IMR-90 (cell line): ENCODE measurements at regions not wholly inside any gene's neighbourhood (a gene's known extent, or its start where the extent isn't known, plus 50 kb on each side); places are given as distances from the start of the nearest gene placed in this dataset.

Experiments used
- ATAC-seq: fragments of 200-7000 bp; cut with Tn5 transposase; 2 replicates; pipeline ENCODE4 v1.9.1; 2020; ENCODE audit warnings: low read depth, mild to moderate bottlenecking, moderate library complexity
- BruUV-seq: library from RNA; stranded (reverse); fragments of 400-500 nt; replicated peaks from 2 replicates; lab custom pipeline; 2021; lab: Mats Ljungman, UMichigan
- CTCF ChIA-PET: fragments of 300-600 bp; formaldehyde crosslinking; extraction: SDS; loops from one replicate; lab custom pipeline; 2021; ENCODE audit warnings: antibody characterized with exemption; lab: Yijun Ruan, JAX
- POLR2A ChIA-PET: fragments of 300-600 bp; sonication (Branson Sonifier 250); formaldehyde crosslinking; loops from one replicate; lab custom pipeline; 2022; ENCODE audit warnings: antibody characterized with exemption; ENCODE audit not compliant: unreplicated experiment; lab: Charles Lee
- DNase-seq: peaks from one replicate; pipeline ENCODE4 v3.0.0; 2013
- H2AFZ ChIP-seq: replicated peaks from 2 replicates; pipeline ENCODE3; 2013; ENCODE audit warnings: low read length, mild to moderate bottlenecking; ENCODE audit not compliant: poor library complexity
- H2AK5ac ChIP-seq: 2 replicates; pipeline ENCODE4 v1.6.1; 2013; ENCODE audit warnings: low read depth, low read length, inconsistent platforms
- H2AK9ac ChIP-seq: replicated peaks from 2 replicates; pipeline ENCODE3; 2013; ENCODE audit warnings: mild to moderate bottlenecking, low read depth, low read length, moderate library complexity; ENCODE audit not compliant: poor library complexity
- H2BK120ac ChIP-seq: 2 replicates; pipeline ENCODE4 v1.6.1; 2013; ENCODE audit warnings: low read depth, low read length, inconsistent platforms
- H2BK15ac ChIP-seq: 3 replicates; pipeline ENCODE4 v1.6.1; 2013; ENCODE audit warnings: low read depth, low read length, inconsistent platforms
- H2BK20ac ChIP-seq: 2 replicates; pipeline ENCODE4 v1.6.1; 2013; ENCODE audit warnings: low read depth, mild to moderate bottlenecking, inconsistent platforms, low read length, moderate library complexity
- H2BK5ac ChIP-seq: 2 replicates; pipeline ENCODE4 v1.6.1; 2013; ENCODE audit warnings: mild to moderate bottlenecking, low read depth, low read length, inconsistent platforms; ENCODE audit not compliant: poor library complexity, severe bottlenecking
- H3K14ac ChIP-seq: replicated peaks from 2 replicates; pipeline ENCODE4 v1.6.1; 2013; ENCODE audit warnings: low read depth, low read length, inconsistent platforms
- H3K18ac ChIP-seq: 2 replicates; pipeline ENCODE4 v1.6.1; 2013; ENCODE audit warnings: low read depth, low read length, control low read depth
- H3K23ac ChIP-seq: 2 replicates; pipeline ENCODE4 v1.6.1; 2013; ENCODE audit warnings: low read depth, low read length, inconsistent platforms
- H3K27ac ChIP-seq: 2 replicates; pipeline ENCODE4 v1.5.1; 2013; ENCODE audit warnings: mild to moderate bottlenecking, control low read depth, low read length; ENCODE audit not compliant: insufficient read depth
- H3K27me3 ChIP-seq: 2 replicates; pipeline ENCODE4 v1.6.1; 2013; ENCODE audit warnings: low read length; ENCODE audit not compliant: control insufficient read depth, insufficient read depth
- H3K36me3 ChIP-seq: 2 replicates; pipeline ENCODE4 v1.6.1; 2013; ENCODE audit warnings: low read length, mixed read lengths; ENCODE audit not compliant: control insufficient read depth, insufficient read depth
- H3K4ac ChIP-seq: 2 replicates; pipeline ENCODE4 v1.6.1; 2013; ENCODE audit warnings: low read depth, low read length, inconsistent platforms
- H3K4me1 ChIP-seq: 2 replicates; pipeline ENCODE4 v1.6.1; 2013; ENCODE audit warnings: low read length, mixed read lengths; ENCODE audit not compliant: control insufficient read depth, insufficient read depth
- H3K4me2 ChIP-seq: 2 replicates; pipeline ENCODE4 v1.6.1; 2013; ENCODE audit warnings: low read depth, mild to moderate bottlenecking, control low read depth, low read length, moderate library complexity
- H3K4me3 ChIP-seq: 2 replicates; pipeline ENCODE4 v1.5.1; 2013; ENCODE audit warnings: low read depth, mild to moderate bottlenecking, control low read depth, low read length, moderate library complexity; ENCODE audit not compliant: insufficient read depth
- H3K56ac ChIP-seq: 2 replicates; pipeline ENCODE4 v1.6.1; 2013; ENCODE audit warnings: low read length, inconsistent platforms; ENCODE audit not compliant: insufficient read depth; ENCODE audit errors: extremely low read depth
- H3K79me1 ChIP-seq, 2 experiments: 2 replicates each; pipeline ENCODE4 v1.6.1; 2013; ENCODE audit warnings: low read length in 2 of 2, inconsistent platforms in 1 of 2, low read depth in 1 of 2
- H3K9ac ChIP-seq: 2 replicates; pipeline ENCODE4 v1.6.1; 2013; ENCODE audit warnings: low read depth, low read length, control low read depth
- H3K9me1 ChIP-seq: 2 replicates; pipeline ENCODE4 v1.6.1; 2013; ENCODE audit warnings: low read length, inconsistent platforms; ENCODE audit not compliant: insufficient read depth
- H3K9me3 ChIP-seq: 2 replicates; pipeline ENCODE4 v1.6.1; 2013; ENCODE audit warnings: low read length; ENCODE audit not compliant: control insufficient read depth, insufficient read depth
- H4K20me1 ChIP-seq: 2 replicates; pipeline ENCODE4 v1.6.1; 2013; ENCODE audit warnings: low read length, inconsistent platforms; ENCODE audit not compliant: insufficient read depth
- H4K5ac ChIP-seq: 2 replicates; pipeline ENCODE4 v1.6.1; 2013; ENCODE audit warnings: mild to moderate bottlenecking, low read depth, low read length, control low read depth
- H4K8ac ChIP-seq, 2 experiments: 2 replicates each; pipeline ENCODE4 v1.6.1; 2013; ENCODE audit warnings: low read depth in 2 of 2, low read length in 2 of 2, control low read depth in 1 of 2, inconsistent platforms in 1 of 2
- H4K91ac ChIP-seq: 2 replicates; pipeline ENCODE4 v1.6.1; 2013; ENCODE audit warnings: low read depth, low read length, inconsistent platforms; ENCODE audit not compliant: insufficient read depth
- BHLHE40 ChIP-seq: fragments of 150-350 bp; IDR thresholded peaks from 2 replicates; pipeline ENCODE4 v1.6.1; 2016; ENCODE audit warnings: mild to moderate bottlenecking, low read depth, low read length
- CHD1 ChIP-seq: IDR thresholded peaks from 2 replicates; pipeline ENCODE4 v1.6.1; 2012; ENCODE audit warnings: low read depth, low read length, improper control_type of control experiment
- ELK1 ChIP-seq: fragments of 150-350 bp; IDR thresholded peaks from 2 replicates; pipeline ENCODE4 v1.6.1; 2016; ENCODE audit warnings: low read depth, mild to moderate bottlenecking, low read length, moderate library complexity, borderline replicate concordance
- FOS ChIP-seq: fragments of 150-350 bp; IDR thresholded peaks from 2 replicates; pipeline ENCODE4 v1.6.1; 2016; ENCODE audit warnings: low read depth, low read length
- MAZ ChIP-seq: IDR thresholded peaks from 2 replicates; pipeline ENCODE4 v1.6.1; 2012; ENCODE audit warnings: low read depth, mild to moderate bottlenecking, low read length, improper control_type of control experiment, moderate library complexity, borderline replicate concordance
- MXI1 ChIP-seq: IDR thresholded peaks from 2 replicates; pipeline ENCODE4 v1.6.1; 2012; ENCODE audit warnings: low read depth, mild to moderate bottlenecking, low read length, moderate library complexity, borderline replicate concordance
- POLR2A ChIP-seq: IDR thresholded peaks from 2 replicates; pipeline ENCODE4 v1.6.1; 2012; ENCODE audit warnings: mild to moderate bottlenecking, low read depth, low read length
- RFX5 ChIP-seq: IDR thresholded peaks from 2 replicates; pipeline ENCODE4 v1.8.0; 2012; ENCODE audit warnings: low read depth, mild to moderate bottlenecking, low read length, moderate library complexity
- SMC3 ChIP-seq: fragments of 150-350 bp; IDR thresholded peaks from 2 replicates; pipeline ENCODE4 v1.6.1; 2016; ENCODE audit warnings: low read depth, mild to moderate bottlenecking, antibody characterized with exemption, low read length, moderate library complexity
- USF2 ChIP-seq: fragments of 150-350 bp; IDR thresholded peaks from 2 replicates; pipeline ENCODE4 v1.6.1; 2017; ENCODE audit warnings: mild to moderate bottlenecking, antibody characterized with exemption, low read length, low read depth
- WGBS, 2 experiments: methylation state at CpG; one replicate each; pipeline versions ENCODE4 v1.1.5 to v1.1.7; 2013; ENCODE audit warnings: missing lambda C conversion rate in 2 of 2; ENCODE audit not compliant: insufficient read length in 1 of 2; ENCODE audit errors: extremely low coverage in 2 of 2; 5-methylcytosine and 5-hydroxymethylcytosine counted together
- dilution Hi-C: fragments of 300-500 bp; cut with HindIII; formaldehyde crosslinking; loops from one replicate; pipeline ENCODE4 v1.14.3; 2018; ENCODE audit warnings: low sequenced_read_pairs; ENCODE audit not compliant: unreplicated experiment
- in situ Hi-C: fragments of 300-500 bp; cut with MboI; formaldehyde crosslinking; loops from 3 replicates; pipeline ENCODE4 v1.14.3; 2019; ENCODE audit warnings: low sequenced_read_pairs, inconsistent platforms, mixed read lengths
- intact Hi-C: fragments of 100-400 bp; cut with micrococcal nuclease; formaldehyde crosslinking; loops from 2 replicates; pipeline ENCODE4 v1.10.0; 2022
- TF ChIP-seq, protein P1 (sequence below): conservative IDR thresholded peaks from 2 replicates; pipeline ENCODE4 v1.5.1; 2012; ENCODE audit warnings: mild to moderate bottlenecking, low read depth, low read length, improper control_type of control experiment

DNA sequence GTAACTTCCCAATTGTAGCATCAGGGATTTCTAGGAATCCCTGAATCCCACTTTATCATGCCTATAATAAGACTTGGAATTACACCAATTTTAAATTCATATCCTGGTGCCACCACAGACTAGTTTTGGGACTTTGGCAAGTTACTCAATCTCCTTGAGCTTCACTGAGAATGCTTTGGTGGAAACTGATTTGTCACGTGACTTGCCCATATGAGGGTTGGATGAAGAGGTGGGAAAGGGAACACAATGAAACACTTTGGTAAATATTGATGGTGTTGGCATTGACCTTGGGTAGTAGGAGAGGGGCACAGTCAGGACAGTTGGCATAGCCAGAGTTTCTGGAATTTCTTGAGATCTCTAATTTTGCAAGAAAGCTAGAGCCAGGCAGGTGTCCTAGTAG, 452.2 kb downstream of the SLC4A3 start:
- Histone ChIP-seq H3K4me2 (no peak overlapping the region), H2AFZ (no peak overlapping the region), H3K18ac (no peak overlapping the region), H3K9me1 (no peaks in the 10 kb centered on the region), H2BK20ac (no peak overlapping the region), H3K4ac (no peak overlapping the region), H3K14ac (no peak overlapping the region), H4K8ac (no peak overlapping the region), H3K27ac (no peak overlapping the region), H2BK120ac (no peak overlapping the region), H4K20me1 (no peaks in the 10 kb centered on the region), H3K27me3 (peaks cover 7% of the 10 kb centered on the region; the same call in 1 of the 2 replicates), H3K4me3 (no peak overlapping the region), H3K56ac (no peak overlapping the region), H3K36me3 (no peaks in the 10 kb centered on the region), H2BK15ac (no peak overlapping the region), H2AK9ac (no peak overlapping the region), H4K91ac (no peak overlapping the region), H4K5ac (no peak overlapping the region), H2AK5ac (no peak overlapping the region), H2BK5ac (no peak overlapping the region), H3K23ac (no peak overlapping the region), H3K4me1 (peaks cover 2% of the 10 kb centered on the region; the same call in 1 of the 2 replicates), H3K9ac (no peak overlapping the region), H3K79me1 (no peaks in the 10 kb centered on the region), H3K9me3 (no peaks in the 10 kb centered on the region)
- in situ Hi-C loops (no loop called here), dilution Hi-C loops (no loop called here), intact Hi-C loops (no loop called here)
- CTCF ChIA-PET: interaction anchor here (0.7 kb wide), 1 partner anchor 25 kb away, joined by 3 read pairs; no protein-coding TSS in a partner anchor
- ATAC-seq: no peak
- no peak for TF ChIP-seq SMC3
- no peak for TF ChIP-seq MAZ
- no peak for TF ChIP-seq MXI1
- TF ChIP-seq FOS: no peak
- no peak for TF ChIP-seq POLR2A
- TF ChIP-seq, protein P1, sequence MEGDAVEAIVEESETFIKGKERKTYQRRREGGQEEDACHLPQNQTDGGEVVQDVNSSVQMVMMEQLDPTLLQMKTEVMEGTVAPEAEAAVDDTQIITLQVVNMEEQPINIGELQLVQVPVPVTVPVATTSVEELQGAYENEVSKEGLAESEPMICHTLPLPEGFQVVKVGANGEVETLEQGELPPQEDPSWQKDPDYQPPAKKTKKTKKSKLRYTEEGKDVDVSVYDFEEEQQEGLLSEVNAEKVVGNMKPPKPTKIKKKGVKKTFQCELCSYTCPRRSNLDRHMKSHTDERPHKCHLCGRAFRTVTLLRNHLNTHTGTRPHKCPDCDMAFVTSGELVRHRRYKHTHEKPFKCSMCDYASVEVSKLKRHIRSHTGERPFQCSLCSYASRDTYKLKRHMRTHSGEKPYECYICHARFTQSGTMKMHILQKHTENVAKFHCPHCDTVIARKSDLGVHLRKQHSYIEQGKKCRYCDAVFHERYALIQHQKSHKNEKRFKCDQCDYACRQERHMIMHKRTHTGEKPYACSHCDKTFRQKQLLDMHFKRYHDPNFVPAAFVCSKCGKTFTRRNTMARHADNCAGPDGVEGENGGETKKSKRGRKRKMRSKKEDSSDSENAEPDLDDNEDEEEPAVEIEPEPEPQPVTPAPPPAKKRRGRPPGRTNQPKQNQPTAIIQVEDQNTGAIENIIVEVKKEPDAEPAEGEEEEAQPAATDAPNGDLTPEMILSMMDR: no peak
- TF ChIP-seq USF2: no peak
- TF ChIP-seq BHLHE40: no peak
- TF ChIP-seq ELK1: no peak
- TF ChIP-seq CHD1: no peak
- TF ChIP-seq RFX5: no peak
- no TSS peak for BruUV-seq
- no peak for DNase-seq
- POLR2A ChIA-PET: no interaction called here
- 100% methylated on average over 1 of the region's 1 CpG; no CpG with 5 or more reads in 1 of the 2 experiments for WGBS, 2 experiments
